Transverse colon (tissue), 4 donors: ENCODE measurements at regions not wholly inside any gene's neighbourhood (a gene's known extent, or its start where the extent isn't known, plus 50 kb on each side); places are given as distances from the start of the nearest gene placed in this dataset.
A peak's percentile ranks its signal among the peaks of the same experiment; 100 is the strongest.

Experiments
- DNase-seq: peaks from one replicate; pipeline ENCODE4 v3.0.0-alpha.2; 2019
- H3K27ac ChIP-seq, 4 donors: fragments of 200-600 bp; sonication (generic); 2 replicates each; pipeline ENCODE4 v1.5.1; 2016 to 2018; ENCODE audit warnings: inconsistent platforms in 4 of 4
- H3K27me3 ChIP-seq: fragments of 200-600 bp; sonication (generic); 2 replicates; pipeline ENCODE4 v1.5.1; 2017; ENCODE audit warnings: inconsistent platforms
- H3K36me3 ChIP-seq, 4 donors: fragments of 200-600 bp; sonication (generic); 2 replicates each; pipeline ENCODE4 v1.5.1; 2017 to 2019; ENCODE audit warnings: inconsistent platforms in 4 of 4
- H3K4me1 ChIP-seq, 4 donors: fragments of 200-600 bp; sonication (generic); 2 replicates each; pipeline ENCODE4 v1.5.1; 2017 to 2020; ENCODE audit warnings: inconsistent platforms in 4 of 4
- H3K4me3 ChIP-seq, 4 donors: fragments of 200-600 bp; sonication (generic); 1 replicate in 1 of 4; 2 replicates in 3 of 4; pipeline versions ENCODE4 v1.5.1 to v1.6.1; 2017 to 2019; ENCODE audit warnings: inconsistent platforms in 4 of 4
- H3K9me3 ChIP-seq, 2 donors: fragments of 200-600 bp; sonication (generic); 2 replicates each; pipeline ENCODE4 v1.5.1; 2017 to 2019; ENCODE audit warnings: inconsistent platforms in 2 of 2
- EP300 ChIP-seq: sonication (generic); formaldehyde crosslinking; IDR thresholded peaks from one replicate; pipeline ENCODE4 v1.6.1; 2017; ENCODE audit warnings: antibody characterized with exemption, low read depth
- POLR2A ChIP-seq: fragments of 450-650 bp; IDR thresholded peaks from one replicate; pipeline ENCODE4 v1.6.1; 2016; ENCODE audit warnings: antibody characterized with exemption, mild to moderate bottlenecking, moderate library complexity
- POLR2AphosphoS5 ChIP-seq, 3 donors: sonication (generic); formaldehyde crosslinking; IDR thresholded peaks; one replicate each; pipeline ENCODE4 v1.6.1; 2016; ENCODE audit warnings: antibody characterized with exemption in 3 of 3
- WGBS, 2 donors: methylation state at CpG; one replicate each; pipeline ENCODE4 v1.1.5; 2018; ENCODE audit warnings: low coverage in 1 of 2; 5-methylcytosine and 5-hydroxymethylcytosine counted together
- in situ Hi-C, 4 donors: fragments of 200-750 bp; cut with MboI; loops; one replicate each; pipeline versions ENCODE4 v1.15.0 to v1.15.1; 2017; ENCODE audit warnings: low sequenced_read_pairs in 3 of 4, low pct_ligation_motif_present in 1 of 4, low pct_unique_long_range_greater_than_20kb in 1 of 4
- intact Hi-C: fragments of 100-400 bp; cut with DNase I; formaldehyde crosslinking; loops from one replicate; pipeline ENCODE4 v1.15.1; 2023; ENCODE audit warnings: low total_unique reads
- TF ChIP-seq, protein P1 (sequence below), 5 experiments: fragments of 200-600 bp in 3 of 5; fragments of 450-650 bp in 2 of 5; sonication (generic) in 3 of 5; IDR thresholded peaks; 1 replicate in 2 of 5; 2 replicates in 3 of 5; pipeline ENCODE4 v1.5.1; 2016 to 2017; ENCODE audit warnings: antibody characterized with exemption in 5 of 5, inconsistent platforms in 3 of 5, mild to moderate bottlenecking in 2 of 5, moderate library complexity in 1 of 5

DNA sequence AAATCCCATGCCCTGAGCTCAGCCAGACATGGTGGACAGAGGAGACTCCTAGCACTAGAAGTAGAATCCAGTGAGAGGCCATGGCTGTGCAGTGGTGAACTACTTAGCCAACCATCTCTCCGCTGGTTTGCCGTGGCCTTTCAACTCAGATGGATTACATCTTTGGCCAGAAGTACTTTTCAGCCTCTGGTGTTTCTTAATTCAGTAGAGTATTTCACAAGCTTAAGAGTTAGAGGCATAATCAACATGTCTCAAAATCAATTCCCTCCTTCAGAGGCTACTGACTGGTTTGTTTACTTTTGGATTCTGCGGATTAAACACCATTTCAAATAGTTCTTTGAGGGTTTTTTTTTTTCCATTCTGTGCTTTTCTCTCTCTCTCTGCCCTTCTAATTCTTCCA, 91.1 kb upstream of the PGRMC2 start:
- DNase-seq: no peak
- H3K27ac ChIP-seq: no peak overlapping the region
- in situ Hi-C loops (no loop called here), intact Hi-C loops (no loop called here)
- WGBS, 2 donors: 69 to 88% methylated on average over 1 to 3 of the region's 3 CpGs
- H3K4me3 ChIP-seq: no peak overlapping the region
- H3K27me3 ChIP-seq: no peaks in the 10 kb centered on the region
- H3K4me1 ChIP-seq: peaks cover 0 to 9% (median 0%) of the 10 kb centered on the region in 4 donors
- no peaks in the 10 kb centered on the region for H3K36me3 ChIP-seq
- TF ChIP-seq POLR2A (no peak), EP300 (no peak), POLR2AphosphoS5 (IDR thresholded peaks at IDR 0.05) (peak in 1 of 3 donors; percentile 20)
- TF ChIP-seq, protein P1, sequence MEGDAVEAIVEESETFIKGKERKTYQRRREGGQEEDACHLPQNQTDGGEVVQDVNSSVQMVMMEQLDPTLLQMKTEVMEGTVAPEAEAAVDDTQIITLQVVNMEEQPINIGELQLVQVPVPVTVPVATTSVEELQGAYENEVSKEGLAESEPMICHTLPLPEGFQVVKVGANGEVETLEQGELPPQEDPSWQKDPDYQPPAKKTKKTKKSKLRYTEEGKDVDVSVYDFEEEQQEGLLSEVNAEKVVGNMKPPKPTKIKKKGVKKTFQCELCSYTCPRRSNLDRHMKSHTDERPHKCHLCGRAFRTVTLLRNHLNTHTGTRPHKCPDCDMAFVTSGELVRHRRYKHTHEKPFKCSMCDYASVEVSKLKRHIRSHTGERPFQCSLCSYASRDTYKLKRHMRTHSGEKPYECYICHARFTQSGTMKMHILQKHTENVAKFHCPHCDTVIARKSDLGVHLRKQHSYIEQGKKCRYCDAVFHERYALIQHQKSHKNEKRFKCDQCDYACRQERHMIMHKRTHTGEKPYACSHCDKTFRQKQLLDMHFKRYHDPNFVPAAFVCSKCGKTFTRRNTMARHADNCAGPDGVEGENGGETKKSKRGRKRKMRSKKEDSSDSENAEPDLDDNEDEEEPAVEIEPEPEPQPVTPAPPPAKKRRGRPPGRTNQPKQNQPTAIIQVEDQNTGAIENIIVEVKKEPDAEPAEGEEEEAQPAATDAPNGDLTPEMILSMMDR (IDR thresholded peaks at IDR 0.05): no peak
- H3K9me3 ChIP-seq: peaks cover 0 to 4% of the 10 kb centered on the region in 2 donors

DNA sequence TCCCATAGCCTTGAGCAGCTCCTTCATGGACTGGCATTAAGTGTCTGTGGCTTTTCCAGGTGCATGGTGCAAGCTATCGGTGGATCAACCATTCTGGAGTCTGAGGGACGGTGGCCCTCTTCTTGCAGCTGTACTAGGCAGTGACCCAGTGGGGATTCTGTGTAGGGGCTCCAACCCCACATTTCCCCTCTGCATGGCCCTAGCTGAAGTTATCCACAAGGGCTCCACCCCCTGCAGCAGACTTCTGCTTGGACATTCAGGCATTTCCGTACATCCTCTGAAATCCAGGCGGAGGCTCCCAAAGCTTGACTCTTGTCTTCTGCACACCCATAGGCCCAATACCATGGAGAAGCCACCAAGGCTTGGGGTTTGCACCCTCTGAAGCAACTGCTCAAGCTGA, 89.3 kb upstream of the PGRMC2 start:
- in situ Hi-C loops: no loop called here
- WGBS, 2 donors: 80% methylated on average over 1 of the region's 4 CpGs; no CpG with 5 or more reads in 1 of the 2 donors
- no peaks in the 10 kb centered on the region for H3K27me3 ChIP-seq
- no peaks in the 10 kb centered on the region for H3K36me3 ChIP-seq
- peaks cover 0 to 6% (median 0%) of the 10 kb centered on the region in 4 donors for H3K4me1 ChIP-seq
- no peak overlapping the region for H3K4me3 ChIP-seq
- no peak for DNase-seq
- TF ChIP-seq POLR2A (no peak), POLR2AphosphoS5 (IDR thresholded peaks at IDR 0.05) (no peak), EP300 (no peak)
- TF ChIP-seq, protein P1 (IDR thresholded peaks at IDR 0.05): no peak
- peaks cover 0 to 4% of the 10 kb centered on the region in 2 donors for H3K9me3 ChIP-seq
- intact Hi-C loops: no loop called here
- no peak overlapping the region for H3K27ac ChIP-seq

DNA sequence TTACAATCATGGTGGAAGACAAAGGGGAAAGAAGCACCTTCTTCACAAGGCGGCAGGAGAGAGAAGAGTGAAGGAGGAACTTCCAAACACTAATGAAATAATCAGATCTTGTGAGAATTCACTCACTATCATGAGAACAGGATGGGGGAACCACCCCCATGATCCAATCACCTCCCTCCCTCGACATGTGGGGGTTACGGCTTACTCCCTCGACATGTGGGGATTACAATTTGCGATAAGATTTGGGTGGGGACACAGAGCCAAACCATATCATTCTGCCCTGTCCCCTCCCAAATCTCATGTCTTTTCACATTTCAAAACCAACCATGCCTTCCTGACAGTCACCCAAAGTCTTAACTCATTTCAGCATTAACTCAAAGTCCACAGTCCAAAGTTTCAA, 88.7 kb upstream of the PGRMC2 start:
- H3K27me3 ChIP-seq: no peaks in the 10 kb centered on the region
- no peaks in the 10 kb centered on the region for H3K36me3 ChIP-seq
- H3K9me3 ChIP-seq: peaks cover 0 to 4% of the 10 kb centered on the region in 2 donors
- intact Hi-C loops: no loop called here
- no peak for TF ChIP-seq POLR2AphosphoS5 (IDR thresholded peaks at IDR 0.05)
- TF ChIP-seq POLR2A: no peak
- TF ChIP-seq, protein P1 (IDR thresholded peaks at IDR 0.05): no peak
- no peak for TF ChIP-seq EP300
- 94 to 100% methylated on average over 3 to 5 of the region's 5 CpGs for WGBS, 2 donors
- no peak for DNase-seq
- H3K4me3 ChIP-seq: no peak overlapping the region
- peaks cover 0 to 4% (median 0%) of the 10 kb centered on the region in 4 donors for H3K4me1 ChIP-seq
- H3K27ac ChIP-seq: no peak overlapping the region
- in situ Hi-C loops: no loop called here

DNA sequence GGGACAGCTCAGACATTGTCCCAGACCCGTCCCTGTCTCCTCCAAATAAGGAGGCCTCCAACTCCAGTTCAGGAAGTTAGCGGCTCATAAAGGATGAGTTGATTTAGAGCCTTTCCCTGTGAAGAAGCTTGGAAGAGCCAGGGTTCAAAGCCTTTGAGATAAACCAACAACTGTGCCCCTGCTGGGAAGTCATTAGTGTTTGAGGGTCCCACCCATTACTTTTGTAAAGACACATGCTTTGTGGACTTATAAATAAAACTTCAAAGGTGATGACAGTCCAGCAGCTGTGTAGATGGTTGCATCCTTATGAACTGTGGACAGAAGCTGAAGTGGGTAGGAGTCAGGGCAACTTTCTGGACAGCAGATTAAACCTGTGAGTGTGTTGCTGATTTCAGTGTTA, 86.0 kb upstream of the PGRMC2 start:
- intact Hi-C loops: no loop called here
- Histone ChIP-seq H3K4me3 (no peak overlapping the region), H3K4me1 (no peaks in the 10 kb centered on the region), H3K27ac (no peak overlapping the region), H3K9me3 (peaks cover 0 to 4% of the 10 kb centered on the region in 2 donors), H3K27me3 (no peaks in the 10 kb centered on the region), H3K36me3 (no peaks in the 10 kb centered on the region)
- 84% methylated on average over 2 of the region's 2 CpGs; no CpG with 5 or more reads in 1 of the 2 donors for WGBS, 2 donors
- no peak for TF ChIP-seq EP300
- no peak for TF ChIP-seq POLR2AphosphoS5 (IDR thresholded peaks at IDR 0.05)
- TF ChIP-seq, protein P1 (IDR thresholded peaks at IDR 0.05): no peak
- no peak for TF ChIP-seq POLR2A
- in situ Hi-C loops: no loop called here
- no peak for DNase-seq
